ENCODE measurements at regions not wholly inside any gene's neighbourhood (a gene's known extent, or its start where the extent isn't known, plus 50 kb on each side); places are given as distances from the start of the nearest gene placed in this dataset.

- no peak overlapping the region for H3K4me3 ChIP-seq
- intact Hi-C loops (cut with DNase I) = no loop called here
- no peak for TF ChIP-seq CTCF (IDR thresholded peaks at IDR 0.05)
- H3K27me3 ChIP-seq = no peaks in the 10 kb centered on the region
- no peaks in the 10 kb centered on the region for H3K36me3 ChIP-seq
- H3K27ac ChIP-seq = no peak overlapping the region
- H3K4me1 ChIP-seq = no peaks in the 10 kb centered on the region
- no peak for DNase-seq (ENCODE audit: low spot score in 2 of 2)
- H3K9me3 ChIP-seq = no peaks in the 10 kb centered on the region
Observed at GRCh38 chr6:92446052-92446451, 973.3 kb downstream of the EPHA7 start.

- DNase-seq (ENCODE audit: low spot score in 2 of 2) = no peak
- no peaks in the 10 kb centered on the region for H3K27me3 ChIP-seq
- no peaks in the 10 kb centered on the region for H3K9me3 ChIP-seq
- H3K36me3 ChIP-seq = no peaks in the 10 kb centered on the region
- no peak for TF ChIP-seq CTCF (IDR thresholded peaks at IDR 0.05)
- no peaks in the 10 kb centered on the region for H3K4me1 ChIP-seq
- intact Hi-C loops (cut with DNase I) = no loop called here
- H3K4me3 ChIP-seq = no peak overlapping the region
- H3K27ac ChIP-seq = no peak overlapping the region
Observed at GRCh38 chr6:92433911-92434310, 985.4 kb downstream of the EPHA7 start.

GRCh38 chr6:92431502-92431901 is 987.9 kb downstream of the EPHA7 start:
- no peaks in the 10 kb centered on the region for H3K36me3 ChIP-seq
- no peaks in the 10 kb centered on the region for H3K4me1 ChIP-seq
- H3K4me3 ChIP-seq = no peak overlapping the region
- H3K27me3 ChIP-seq = no peaks in the 10 kb centered on the region
- H3K27ac ChIP-seq = no peak overlapping the region
- DNase-seq (ENCODE audit: low spot score in 2 of 2) = no peak
- no peak for TF ChIP-seq CTCF (IDR thresholded peaks at IDR 0.05)
- intact Hi-C loops (cut with DNase I) = no loop called here
- no peaks in the 10 kb centered on the region for H3K9me3 ChIP-seq

- Histone ChIP-seq H3K4me3 (no peak overlapping the region), H3K27ac (no peak overlapping the region), H3K27me3 (no peaks in the 10 kb centered on the region), H3K36me3 (no peaks in the 10 kb centered on the region), H3K4me1 (no peaks in the 10 kb centered on the region), H3K9me3 (no peaks in the 10 kb centered on the region)
- TF ChIP-seq CTCF (IDR thresholded peaks at IDR 0.05) = no peak
- intact Hi-C loops (cut with DNase I) = no loop called here
- DNase-seq (ENCODE audit: low spot score in 2 of 2) = no peak
Observed at GRCh38 chr6:92428448-92428847, 990.9 kb downstream of the EPHA7 start.

- TF ChIP-seq CTCF (IDR thresholded peaks at IDR 0.05) = no peak
- Histone ChIP-seq H3K27ac (no peak overlapping the region), H3K4me1 (no peaks in the 10 kb centered on the region), H3K9me3 (no peaks in the 10 kb centered on the region), H3K36me3 (no peaks in the 10 kb centered on the region), H3K27me3 (no peaks in the 10 kb centered on the region), H3K4me3 (no peak overlapping the region)
- intact Hi-C loops (cut with DNase I) = no loop called here
- DNase-seq (ENCODE audit: low spot score in 2 of 2) = no peak
Observed at GRCh38 chr6:92427453-92427852, 991.9 kb downstream of the EPHA7 start.

- DNase-seq (ENCODE audit: low spot score in 2 of 2) = no peak
- no peaks in the 10 kb centered on the region for H3K36me3 ChIP-seq
- no peak overlapping the region for H3K27ac ChIP-seq
- TF ChIP-seq CTCF (IDR thresholded peaks at IDR 0.05) = no peak
- H3K4me3 ChIP-seq = no peak overlapping the region
- intact Hi-C loops (cut with DNase I) = no loop called here
- peaks cover 0 to 7% of the 10 kb centered on the region in 2 donors for H3K9me3 ChIP-seq
- H3K27me3 ChIP-seq = no peaks in the 10 kb centered on the region
- H3K4me1 ChIP-seq = no peaks in the 10 kb centered on the region
Observed at GRCh38 chr6:92415656-92416055, 1003.7 kb downstream of the EPHA7 start.
